GM18519 (cell line): ENCODE measurements at regions not wholly inside any gene's neighbourhood (a gene's known extent, or its start where the extent isn't known, plus 50 kb on each side); places are given as distances from the start of the nearest gene placed in this dataset.
"Not testable (repeated sequence)": the region's sequence is repeated elsewhere in the genome, so short reads cannot be mapped to it uniquely, and the experiment has no call there.

ENCODE experiments used
- ATAC-seq: cut with Tn5 transposase; IDR thresholded peaks from one replicate; pipeline ENCODE4 v1.9.1; 2021; ENCODE audit warnings: mild to moderate bottlenecking, moderate library complexity; ENCODE audit not compliant: unreplicated experiment, low FRiP score

DNA sequence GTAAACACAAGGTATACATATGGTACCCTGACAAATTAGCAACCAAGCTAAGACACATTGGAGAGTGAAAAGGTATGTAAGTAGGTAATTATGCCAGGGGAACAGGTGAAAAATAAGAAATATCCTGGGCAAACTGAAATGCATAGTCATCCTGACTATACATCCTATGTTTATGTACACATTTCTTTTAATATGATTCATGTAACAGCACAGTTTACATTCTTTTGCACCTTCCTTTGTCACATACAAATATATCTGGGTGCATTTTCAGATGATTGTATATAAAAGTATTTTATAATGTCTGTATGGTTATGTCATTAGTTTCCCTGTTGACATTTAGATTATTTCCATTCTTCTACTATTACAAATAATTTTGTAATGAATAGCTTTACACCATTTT lies 1146.9 kb downstream of the EFNA5 start:
- ATAC-seq, result no peak

DNA sequence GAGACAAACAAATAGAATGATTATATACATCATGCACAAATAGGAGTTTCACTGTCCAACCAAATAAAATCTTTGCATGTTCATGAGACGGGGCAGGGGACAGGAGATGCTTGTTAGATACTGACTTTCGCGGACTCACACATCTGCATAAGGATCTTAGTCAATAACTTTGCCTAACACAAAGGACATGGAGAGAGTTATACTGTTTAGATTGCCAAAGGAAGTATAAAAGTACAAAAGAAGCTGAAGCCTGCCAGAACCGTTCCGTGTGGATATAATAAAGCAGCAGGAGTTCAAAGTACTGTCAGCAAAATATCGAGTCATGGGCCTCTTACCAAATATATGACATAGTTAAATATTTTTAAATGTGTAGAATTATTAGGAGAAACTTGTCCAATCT lies 1148.4 kb downstream of the EFNA5 start:
- no peak for ATAC-seq

DNA sequence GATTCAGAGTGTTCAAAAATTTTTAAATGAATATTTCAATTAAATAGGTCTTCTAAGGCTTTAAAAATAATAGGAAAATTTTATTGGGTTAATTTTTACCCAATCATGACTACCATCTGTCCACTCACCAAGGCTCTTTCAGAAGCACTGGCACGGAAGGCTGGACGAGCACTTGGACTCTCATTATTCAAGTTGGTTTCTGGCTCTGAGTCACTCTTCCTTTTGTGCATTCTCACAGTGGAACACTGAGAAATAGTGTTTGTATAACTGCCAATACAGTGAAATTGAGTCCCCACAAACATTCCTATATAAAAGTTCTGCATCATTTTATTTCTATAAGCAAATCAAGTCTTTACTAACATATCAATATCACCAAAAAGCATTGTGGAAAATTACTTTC lies 1149.0 kb downstream of the EFNA5 start:
- no peak for ATAC-seq

DNA sequence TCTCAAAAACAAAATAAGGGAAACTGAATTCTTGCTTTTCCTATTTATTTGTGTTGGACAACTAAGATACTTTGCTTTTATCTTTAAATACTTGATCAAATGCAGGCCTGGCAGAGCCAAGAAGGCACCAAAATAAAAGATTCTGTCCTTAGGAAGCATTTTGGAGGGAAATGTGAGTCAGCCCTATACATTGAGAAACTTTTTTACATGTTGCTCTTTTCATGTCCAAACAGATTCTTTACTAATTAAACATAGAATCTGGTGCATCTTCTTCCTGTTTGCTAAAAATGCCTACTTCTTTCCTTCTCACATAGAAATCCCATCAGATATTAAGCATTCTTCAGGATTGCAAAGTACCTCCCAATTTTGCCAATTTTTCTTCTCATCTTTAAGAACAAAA lies 1160.4 kb downstream of the EFNA5 start:
- ATAC-seq, result no peak

DNA sequence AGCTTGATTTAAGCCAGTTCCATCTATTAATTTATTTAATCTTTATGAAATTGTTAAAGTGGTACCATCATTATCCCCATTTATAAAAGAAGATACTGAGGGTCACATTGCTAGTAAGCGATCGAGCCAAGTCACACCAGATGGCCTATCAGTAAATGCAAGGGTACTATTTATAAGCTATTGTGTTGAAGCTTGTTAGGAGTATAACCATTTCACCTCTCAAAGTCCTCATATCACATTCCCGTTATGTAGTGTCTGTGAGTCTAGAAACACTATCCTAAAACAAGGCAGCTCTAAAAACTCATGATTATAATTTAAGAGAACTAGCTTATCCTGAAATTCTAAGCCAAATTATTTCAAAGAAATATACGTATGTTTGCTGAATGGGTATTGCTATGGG lies 1161.8 kb downstream of the EFNA5 start:
- ATAC-seq, result no peak

DNA sequence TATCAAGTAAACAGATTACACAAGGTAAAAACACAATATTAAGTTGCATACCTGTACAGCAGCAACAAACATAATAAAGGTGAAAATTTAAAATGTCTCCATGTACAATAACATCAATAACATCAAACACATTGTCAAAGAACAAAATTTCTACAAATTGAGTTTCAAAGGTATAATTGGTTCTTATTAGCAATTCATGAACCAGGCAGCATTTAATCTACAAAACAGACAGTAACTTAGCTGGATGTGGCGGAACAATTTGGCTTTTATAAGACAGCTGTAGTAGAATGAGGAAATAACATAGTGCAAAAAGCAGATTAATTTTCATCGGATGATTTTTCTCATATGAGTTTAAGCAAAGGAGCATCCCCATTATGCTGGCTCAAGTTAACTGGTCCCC lies 1176.8 kb downstream of the EFNA5 start:
- ATAC-seq, result no peak

DNA sequence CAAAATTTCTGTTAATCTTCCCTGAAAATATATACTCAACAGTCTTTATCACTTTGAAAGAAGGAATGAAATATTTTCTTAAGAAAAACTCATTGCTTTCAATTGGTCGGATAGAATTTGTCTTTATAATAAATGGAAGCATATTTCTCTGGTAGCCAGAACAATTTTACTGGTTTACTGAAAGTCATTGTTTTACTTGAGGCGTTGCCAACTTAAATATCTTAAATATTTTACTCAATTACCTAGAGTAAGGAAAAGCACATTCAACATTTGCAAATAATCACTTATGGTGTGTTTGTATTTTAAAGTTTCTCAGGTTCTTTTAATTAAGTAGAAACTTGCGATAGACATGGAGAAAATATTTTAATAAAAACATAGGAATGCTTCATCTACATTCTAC lies 1181.7 kb downstream of the EFNA5 start:
- ATAC-seq, result no peak

DNA sequence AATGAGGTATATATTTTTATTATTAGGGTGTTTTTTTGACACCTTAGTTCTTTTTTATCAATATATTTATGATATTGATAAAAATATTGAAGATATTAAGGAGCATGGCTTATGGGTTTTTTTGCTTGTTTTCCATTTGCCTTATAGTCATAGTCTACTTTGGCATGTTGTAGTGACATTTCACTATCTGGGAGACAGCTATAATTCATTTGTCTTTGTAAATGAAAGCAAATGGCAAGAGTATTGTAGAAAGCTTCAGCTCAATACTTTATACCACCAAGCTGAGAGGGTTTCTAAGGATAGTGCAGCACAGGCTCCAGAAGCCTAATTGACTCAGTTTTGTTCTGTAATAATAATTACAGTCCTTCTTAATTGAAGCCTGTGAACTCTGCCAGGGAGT lies 1182.3 kb downstream of the EFNA5 start:
- ATAC-seq, result no peak

DNA sequence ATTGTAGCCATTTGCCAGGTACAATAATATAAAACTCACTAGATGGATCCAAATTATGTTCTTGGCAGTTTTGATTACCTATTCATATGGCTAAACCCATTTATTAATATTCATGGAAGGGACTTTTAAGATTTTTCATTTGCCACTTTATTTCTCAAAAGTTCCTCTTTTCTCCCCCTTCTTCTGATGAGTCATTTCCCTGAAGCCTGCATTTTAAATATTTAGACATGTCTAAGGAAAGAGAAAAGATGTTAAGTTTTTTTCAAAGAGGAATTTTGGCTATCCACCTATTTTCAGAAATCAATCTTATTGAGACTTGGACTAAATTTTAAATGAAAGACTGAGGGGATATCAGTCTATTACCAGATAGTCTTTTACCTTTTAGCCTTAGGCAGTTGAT lies 1189.4 kb downstream of the EFNA5 start:
- no peak for ATAC-seq

DNA sequence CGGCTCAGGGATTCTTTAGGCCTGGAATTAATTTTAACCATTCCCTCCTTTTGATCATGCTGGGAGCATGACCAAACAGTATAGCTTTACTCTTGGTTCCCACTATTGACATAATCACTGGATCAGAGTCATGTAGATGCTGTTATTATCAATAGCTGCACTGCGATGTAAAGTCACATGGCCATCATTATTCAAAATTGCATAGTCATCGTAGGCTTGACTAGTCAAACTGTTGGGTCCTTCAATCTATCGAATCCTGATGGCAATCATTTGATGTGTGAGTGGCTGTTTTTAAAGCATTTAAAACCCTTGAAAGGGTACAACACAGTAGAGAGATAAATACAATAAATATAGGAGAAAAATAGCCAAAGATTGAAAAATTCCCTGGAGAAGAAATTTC lies 1194.1 kb downstream of the EFNA5 start:
- no peak for ATAC-seq

DNA sequence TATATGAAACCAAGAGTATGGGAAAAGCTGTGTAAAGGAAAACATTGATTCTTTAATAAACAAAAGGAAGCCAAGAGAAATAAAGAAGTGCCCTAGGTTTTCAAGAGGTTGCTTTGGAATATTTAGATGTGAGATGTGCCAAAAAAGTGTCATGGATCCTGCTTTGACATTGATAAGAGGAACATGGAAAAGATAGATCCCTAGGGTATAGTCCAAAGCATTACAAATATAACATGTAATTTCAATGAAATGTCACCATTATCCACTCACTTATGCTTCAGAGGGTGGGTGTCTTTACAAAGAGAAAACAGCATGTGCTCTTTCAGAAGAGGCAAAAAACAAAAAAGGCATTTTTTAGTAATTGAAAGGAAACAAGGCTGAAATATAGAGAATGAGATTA lies 1196.7 kb downstream of the EFNA5 start:
- ATAC-seq, result no peak

DNA sequence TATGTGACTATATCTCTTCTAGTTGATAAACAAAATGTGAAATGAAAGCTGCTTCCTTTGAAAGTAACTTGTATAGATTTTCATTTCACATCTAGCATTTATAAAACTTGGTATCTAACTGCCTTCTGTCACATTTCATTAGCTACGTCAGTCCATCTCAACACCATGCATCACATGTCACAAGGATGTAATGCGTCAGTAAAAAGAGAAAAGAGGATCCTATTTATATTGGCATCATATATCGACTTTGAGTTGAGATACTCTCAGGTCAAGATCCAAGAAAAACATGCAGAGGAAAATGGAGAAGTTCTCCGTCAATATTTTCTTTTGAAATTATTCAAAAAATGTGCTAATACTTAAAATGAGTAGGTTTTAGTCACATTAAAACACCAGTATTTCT lies 1211.2 kb downstream of the EFNA5 start:
- ATAC-seq, result no peak

DNA sequence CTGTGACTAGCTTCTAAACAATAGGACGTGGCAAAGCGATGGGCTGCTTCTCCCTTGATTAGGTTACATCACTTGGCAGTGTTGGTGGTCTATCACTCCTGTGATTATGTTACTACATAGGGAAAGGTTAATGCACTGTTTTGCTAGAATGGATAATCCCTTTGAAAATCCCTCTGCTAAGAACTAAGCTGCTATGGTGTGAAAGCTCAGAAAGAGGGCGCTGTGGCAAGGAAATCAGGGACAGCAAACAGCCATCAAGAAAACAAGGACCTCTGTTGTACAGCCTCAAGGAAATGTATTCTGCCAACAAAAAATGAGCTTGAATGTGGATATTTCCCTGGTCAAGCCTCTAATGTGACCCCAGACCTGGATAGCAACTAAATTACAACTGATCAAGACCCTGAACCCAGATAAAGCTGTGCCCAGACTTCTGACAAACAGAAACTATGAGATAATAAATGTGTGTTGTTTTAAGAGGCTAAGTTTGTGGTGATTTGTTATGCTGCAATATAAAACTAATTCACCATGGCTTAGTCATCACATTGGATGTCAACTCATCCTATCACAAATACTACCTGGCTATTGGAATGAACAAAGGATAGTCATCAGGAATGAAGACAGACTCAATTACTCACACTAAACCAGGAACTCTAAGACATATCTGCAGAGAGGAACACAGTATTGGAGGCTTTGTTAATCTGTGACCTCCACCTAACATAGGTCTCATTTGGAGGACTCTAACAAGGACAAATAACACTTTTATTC lies 1215.9 kb downstream of the EFNA5 start:
- no peak for ATAC-seq

DNA sequence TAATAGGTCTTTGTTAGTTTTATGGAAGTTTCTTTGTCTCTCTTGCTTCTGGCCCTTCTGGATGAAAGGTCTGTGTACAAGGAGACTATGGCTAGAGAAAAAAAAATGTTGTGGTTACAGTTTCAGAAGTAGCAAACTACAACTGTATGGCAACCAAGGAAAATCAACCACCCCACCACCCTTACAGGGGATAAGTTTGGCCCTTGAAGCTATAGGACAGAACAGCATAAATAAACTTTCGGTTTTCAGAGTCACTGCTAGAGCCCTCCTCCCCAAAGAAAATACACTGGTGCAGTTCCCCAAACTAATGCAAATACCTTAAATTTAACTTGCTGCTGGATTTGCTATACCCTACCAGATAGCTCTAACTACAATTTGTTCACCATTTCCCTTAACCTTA lies 1216.7 kb downstream of the EFNA5 start:
- no peak for ATAC-seq

DNA sequence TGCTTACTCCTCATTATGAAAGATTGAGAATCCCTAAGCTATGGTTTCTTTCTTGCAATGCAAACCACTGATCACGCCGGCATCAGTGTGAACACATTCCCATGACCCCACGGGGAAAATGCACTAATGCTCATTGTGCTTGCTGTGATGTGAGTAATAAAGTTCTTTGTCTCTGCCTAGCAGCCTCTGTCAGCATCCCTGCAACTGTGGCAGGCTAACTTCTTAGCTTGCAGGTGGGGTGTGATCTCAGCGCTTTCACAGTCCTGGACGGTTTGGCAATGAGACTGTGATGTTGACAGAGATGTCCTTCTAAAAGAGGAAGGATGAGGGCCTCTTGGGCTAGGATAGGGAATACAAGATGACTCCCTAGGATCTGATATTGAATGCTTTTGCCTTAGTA lies 1218.7 kb downstream of the EFNA5 start:
- ATAC-seq, result no peak

DNA sequence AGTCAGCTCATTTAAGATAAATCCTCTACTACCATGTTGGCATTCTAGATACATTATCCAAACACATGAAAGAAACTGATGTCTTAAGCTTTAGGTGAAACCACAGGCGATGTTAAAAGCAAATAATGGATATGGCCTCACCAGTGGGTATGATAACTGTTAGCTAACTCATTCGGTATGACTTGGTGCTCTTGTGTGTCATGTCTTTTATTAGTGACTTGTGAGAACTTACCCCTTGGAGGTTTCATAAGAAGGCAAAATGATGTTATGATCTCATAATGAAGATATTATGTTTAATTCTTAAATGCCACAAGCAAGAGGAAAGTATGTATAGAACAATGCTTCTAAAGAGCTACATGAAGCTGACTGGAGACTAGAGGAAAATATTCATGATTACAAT lies 1227.0 kb downstream of the EFNA5 start:
- no peak for ATAC-seq

DNA sequence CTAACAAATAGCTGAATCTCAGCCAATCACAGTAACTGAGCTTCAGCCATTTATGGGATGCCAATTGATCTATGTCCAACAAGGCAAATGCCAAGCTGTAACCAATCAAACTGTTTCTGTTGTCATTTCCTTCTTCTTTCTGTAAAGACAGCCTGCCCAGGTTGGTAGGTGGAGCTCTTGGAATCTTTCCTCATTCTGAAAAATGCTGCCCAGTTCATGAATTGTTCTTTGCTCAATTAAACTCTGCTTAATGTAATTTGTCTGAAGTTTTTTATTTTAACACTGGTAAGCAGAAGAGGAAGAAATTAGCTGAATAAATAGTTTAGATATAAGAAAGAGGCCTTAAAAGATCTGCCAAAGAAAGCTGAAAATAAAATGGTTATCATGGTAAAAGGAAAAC lies 1235.6 kb downstream of the EFNA5 start:
- ATAC-seq, result no peak

DNA sequence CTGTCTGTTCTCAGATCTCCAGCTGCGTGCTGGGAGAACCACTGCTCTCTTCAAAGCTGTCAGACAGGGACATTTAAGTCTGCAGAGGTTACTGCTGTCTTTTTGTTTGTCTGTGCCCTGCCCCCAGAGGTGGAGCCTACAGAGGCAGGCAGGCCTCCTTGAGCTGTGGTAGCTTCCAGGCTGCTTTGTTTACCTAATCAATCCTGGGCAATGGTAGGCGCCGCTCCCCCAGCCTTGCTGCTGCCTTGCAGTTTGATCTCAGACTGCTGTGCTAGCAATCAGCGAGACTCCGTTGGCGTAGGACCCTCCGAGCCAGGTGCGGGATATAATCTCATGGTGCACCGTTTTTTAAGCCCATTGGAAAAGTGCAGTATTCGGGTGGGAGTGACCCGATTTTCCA lies 1240.0 kb downstream of the EFNA5 start:
- not testable (repeated sequence) for ATAC-seq

DNA sequence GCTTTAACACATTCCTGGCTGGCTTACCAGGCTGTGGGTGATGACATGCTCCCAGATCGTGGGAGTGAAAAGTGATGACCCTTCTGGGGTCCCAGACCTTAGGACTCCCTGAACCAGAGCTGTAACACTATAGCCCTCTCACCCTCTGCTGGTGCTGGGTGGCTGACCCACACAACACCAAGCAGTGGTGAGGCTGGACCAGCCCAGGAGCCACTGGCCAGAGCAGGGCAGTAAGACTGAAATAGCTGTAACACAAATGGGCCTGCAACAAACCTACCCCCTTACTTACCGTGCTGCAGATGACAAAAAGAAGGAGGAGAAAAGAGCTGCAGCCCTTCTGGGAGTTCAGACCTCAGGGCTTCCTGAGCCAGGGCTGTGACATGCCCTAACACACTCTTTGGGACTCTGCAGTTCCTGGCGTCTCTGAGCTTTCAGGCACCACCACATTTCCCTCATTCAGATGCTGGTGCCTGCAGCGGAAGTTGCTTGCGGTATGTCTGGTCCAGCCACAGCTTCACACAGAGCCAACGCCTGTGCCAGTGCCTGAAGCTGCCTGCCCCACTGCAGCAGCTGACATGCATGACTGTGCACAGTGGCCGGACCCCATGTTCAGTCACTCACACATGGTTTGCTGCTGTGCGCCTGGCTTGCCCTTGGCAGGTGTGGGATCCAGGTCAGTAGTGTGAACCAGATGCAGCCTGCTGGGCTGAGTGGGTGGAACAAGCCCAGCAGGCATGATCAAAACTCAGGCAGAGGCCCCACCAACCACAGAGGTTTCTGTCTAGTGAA lies 1247.4 kb downstream of the EFNA5 start:
- ATAC-seq, result no peak

DNA sequence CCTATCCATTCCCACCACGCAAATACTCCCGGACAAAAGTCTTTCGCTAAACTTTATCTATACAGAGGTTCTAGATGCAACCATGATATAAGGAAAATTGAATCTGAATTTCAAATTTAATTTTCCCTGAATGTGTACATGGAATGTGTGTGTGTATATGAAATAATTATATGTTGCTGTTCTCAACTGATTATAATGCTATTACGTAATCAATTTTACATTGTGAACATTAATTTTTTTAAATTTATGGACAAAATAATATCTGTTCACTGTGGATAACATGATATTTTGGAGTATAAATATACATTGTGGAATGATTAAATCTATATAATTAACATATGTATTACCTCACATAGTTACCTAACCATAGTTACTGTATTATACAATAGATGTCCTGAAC lies 1250.6 kb downstream of the EFNA5 start:
- ATAC-seq, result no peak

DNA sequence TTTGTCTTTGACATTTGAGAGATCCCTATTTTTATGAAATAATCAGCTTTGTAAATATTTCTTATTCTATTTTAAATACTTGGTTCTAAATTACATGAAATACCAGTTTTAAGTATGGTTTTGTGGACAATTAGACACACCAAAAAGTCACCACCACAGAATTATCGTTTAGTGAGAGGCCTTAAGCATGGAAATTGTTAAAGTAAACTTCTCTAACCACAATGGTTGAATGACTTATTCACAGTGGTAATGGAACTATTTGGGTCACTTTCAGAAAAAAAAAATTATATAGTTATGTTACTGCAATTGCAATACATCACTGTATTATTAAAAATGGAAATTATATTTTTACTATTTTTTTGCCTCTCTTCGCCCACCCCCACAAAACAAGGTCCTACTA lies 1252.5 kb downstream of the EFNA5 start:
- ATAC-seq, result no peak

DNA sequence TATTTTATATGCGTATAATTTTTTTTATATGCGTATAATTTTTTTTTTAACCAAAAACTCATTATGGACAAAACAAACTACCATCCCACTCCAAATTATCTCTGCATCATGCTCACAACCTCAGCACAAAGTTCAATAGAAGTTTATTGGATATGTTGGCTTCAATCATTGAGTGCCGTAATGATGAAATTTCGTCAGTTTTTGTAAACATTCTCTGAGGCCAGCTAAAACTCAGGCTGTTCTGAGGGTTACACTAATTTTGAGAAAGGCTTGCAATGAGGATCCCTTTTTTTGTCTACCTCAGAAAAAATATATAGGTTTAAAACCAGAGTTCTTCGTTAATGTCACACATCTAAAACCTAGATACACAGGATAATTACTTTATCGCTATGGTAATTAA lies 1253.2 kb downstream of the EFNA5 start:
- ATAC-seq, result no peak
